Neural cell (in vitro differentiated cells): ENCODE measurements at regions not wholly inside any gene's neighbourhood (a gene's known extent, or its start where the extent isn't known, plus 50 kb on each side); places are given as distances from the start of the nearest gene placed in this dataset.

Experiments used
- EZH2 ChIP-seq: fragments of 200-600, 300-800 bp; shearing (Covaris generic), sonication (generic); IDR thresholded peaks from 2 replicates; pipeline ENCODE4 v1.6.1; 2014; ENCODE audit warnings: antibody characterized with exemption, low read length, borderline replicate concordance, mild to moderate bottlenecking; ENCODE audit not compliant: insufficient read depth, poor library complexity, severe bottlenecking
- MXI1 ChIP-seq: fragments of 450-650 bp; conservative IDR thresholded peaks from 2 replicates; pipeline ENCODE4 v1.6.1; 2014; ENCODE audit warnings: antibody characterized with exemption, mild to moderate bottlenecking; ENCODE audit not compliant: poor library complexity, severe bottlenecking

DNA sequence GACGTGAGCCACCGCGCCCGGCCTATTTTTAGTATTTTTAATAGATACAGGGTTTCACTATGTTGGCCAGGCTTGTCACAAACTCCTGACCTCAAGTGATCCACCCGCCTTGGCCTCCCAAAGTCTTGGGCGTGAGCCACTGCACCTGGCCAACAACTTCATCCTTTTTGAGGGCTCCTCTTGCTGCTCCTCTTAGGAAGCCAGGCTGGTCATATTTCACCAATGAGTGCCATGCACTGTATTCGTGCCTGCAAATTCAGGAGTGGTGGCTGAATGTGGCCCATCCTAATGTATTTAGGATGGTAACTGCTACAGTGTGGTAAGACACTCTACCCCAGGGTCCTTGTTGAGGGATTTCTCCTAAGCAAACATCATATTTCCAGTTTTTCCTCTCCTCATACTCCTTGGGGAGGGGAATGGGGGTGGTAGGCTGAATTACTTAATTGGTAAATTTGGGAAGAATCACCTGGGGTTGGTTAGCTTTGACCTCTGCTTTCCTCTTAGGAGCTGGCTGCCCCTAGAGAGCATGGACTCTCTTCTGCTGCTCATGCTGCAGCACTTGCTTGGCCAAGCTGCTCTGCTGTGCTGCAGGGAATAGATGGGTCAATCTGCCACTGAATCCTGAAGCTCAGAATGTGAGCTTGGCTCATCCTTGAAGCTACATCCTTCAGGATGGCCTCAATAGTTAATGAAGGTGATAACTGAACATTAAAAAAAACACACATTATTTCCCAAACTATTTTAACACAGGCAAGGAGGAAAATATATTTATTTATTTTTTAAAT, 167.4 kb downstream of the HS3ST1 start:
- TF ChIP-seq EZH2 (no peak), MXI1 (no peak)
